Stimulated activated CD4-positive, alpha-beta T cell treated with anti-CD3 and anti-CD28 coated beads, Interleukin-1b, Interleukin-23, amount 100 ng/mL, for 1 hour (primary cell): ENCODE measurements at regions not wholly inside any gene's neighbourhood (a gene's known extent, or its start where the extent isn't known, plus 50 kb on each side); places are given as distances from the start of the nearest gene placed in this dataset.

ENCODE experiments used
- DNase-seq, 2 donors: peaks; one replicate each; pipeline ENCODE4 v3.0.0-alpha.2; 2020; ENCODE audit warnings: low read depth in 2 of 2

- DNase-seq, result no peak
These were observed 255.3 kb upstream of the CAMK1G start for GRCh38 chr1:209328196-209328595.

DNA sequence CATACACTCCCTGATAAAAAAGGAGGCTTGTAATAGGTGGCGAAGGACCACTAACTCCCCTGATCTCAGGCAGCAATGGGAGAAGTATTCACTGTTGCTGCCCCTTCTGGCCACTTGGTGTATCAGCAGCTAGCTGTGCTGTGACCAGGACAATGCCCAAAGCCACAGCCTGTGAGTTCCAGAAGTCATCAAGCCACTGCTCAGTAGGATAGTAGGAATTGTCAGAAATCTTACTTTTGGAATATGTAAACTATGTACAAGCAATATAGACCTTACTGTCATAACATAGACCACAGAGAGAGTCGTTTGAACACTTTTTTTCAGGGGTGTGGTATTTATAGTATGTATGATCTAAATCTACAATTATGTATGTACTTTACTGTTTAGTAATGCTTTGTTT lies 248.3 kb upstream of the CAMK1G start:
- DNase-seq, result peak in 1 of 2 donors; percentile 0

- DNase-seq, result no peak
These were observed 242.4 kb upstream of the CAMK1G start for GRCh38 chr1:209341146-209341545.

- no peak for DNase-seq
These were observed 241.7 kb upstream of the CAMK1G start for GRCh38 chr1:209341673-209342420.

DNA sequence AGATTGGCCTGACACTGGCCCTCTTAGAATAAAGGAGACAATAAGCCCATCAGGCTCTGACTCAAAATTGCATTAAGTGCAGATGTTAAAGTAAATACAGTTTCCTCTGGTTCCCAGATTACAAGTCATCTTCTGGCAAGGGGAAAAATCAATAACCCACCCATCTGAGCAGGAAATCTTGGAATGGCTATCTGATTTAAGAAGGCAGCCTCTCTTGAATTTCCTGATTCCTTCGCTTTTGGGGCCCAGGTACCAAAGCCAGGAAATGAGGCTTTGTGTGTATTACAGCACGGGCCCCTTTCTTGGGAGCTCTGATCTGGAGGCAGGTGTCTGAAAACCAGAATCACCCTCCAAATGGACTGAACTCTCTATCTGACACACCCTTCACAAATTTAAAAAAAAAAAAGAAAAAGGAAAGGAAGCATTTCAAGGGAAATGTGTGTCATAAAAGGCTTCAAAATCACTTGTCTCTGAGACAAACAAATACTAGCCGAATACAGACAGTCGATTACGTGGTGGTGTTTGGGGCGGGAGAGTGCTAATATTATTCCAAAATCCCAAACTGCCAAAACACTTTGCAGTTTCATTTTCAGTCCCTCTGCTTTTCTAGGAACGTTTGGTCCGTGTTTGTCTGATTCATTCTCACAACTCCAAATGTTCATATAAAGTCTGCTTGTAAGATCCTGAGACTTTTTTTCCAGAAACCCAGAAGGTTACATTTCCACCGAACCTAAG lies 240.9 kb upstream of the CAMK1G start:
- no peak for DNase-seq

DNA sequence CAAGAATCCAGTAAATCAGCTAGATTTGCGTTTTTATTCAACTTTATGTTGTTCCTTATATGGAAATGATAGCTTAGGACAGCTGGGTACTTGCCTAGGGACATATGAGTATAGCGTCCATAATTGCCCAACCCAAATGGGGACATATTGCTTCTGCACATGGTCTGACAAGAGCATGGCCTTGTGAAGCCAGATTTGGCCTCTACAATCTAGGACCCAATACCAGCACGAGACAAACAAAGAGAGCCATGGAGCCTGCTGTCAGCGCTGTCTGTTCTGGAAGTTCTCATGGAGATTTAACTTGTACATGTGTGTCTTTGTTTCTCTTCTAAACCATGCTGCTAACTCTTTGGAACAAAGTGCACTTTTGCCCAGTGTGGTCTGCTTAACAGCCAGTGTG lies 240.0 kb upstream of the CAMK1G start:
- DNase-seq, result no peak

DNA sequence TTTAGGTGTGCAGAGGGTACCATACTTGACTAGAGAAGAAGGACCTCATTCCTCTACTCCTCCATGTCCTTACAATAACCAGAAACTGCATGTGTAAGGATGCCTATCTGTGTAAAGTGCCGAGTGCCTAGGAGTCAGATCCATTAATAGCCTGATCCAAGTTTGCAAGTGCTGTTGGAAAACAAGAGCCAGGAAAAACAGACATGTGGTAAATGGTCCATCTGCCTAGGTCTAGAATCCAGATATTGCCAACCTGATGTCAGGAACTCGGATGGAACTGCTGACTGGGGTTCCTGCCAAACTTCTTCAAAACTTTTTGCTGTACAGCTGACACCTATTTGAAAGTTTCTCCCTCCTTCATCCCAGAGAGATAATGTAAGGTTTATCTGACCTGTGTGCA lies 239.4 kb upstream of the CAMK1G start:
- no peak for DNase-seq

GRCh38 chr1:209349363-209350308 lies 233.9 kb upstream of the CAMK1G start:
- DNase-seq, result no peak

GRCh38 chr1:209353053-209353452 lies 230.5 kb upstream of the CAMK1G start:
- DNase-seq, result no peak

DNA sequence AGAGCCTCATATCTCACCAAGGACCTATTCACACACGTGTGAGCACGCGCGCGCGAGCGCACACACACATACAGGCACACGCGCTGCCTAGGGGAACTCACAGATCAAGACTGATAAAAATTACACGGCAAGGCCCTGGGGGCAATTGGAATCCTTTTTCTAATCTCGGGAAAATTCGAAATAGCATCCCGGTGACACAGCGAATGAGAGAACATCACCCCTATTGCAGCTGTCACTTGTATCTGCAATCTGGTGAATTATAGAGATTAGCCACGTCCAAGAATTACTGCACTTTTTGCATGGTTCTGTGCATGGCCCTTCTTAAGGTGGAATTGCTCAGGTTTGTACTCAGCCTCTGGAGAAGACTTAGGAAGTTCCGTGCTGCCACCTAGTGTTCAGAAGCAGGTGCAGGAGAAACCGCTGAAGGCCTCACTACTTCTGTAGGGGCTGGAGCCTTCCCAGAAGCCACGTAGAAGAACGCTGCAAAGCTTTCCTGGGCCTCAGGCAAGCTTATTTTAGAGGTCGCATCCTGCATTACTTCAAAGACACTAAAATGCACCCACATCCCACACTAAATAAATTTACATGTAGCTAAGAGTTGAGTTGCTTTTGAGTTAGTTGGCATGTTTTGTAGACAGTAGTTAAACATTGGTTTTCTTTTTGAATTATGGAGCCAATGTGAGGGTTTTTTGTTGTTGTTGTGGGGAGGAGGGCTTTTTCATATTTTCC lies 229.2 kb upstream of the CAMK1G start:
- no peak for DNase-seq

DNA sequence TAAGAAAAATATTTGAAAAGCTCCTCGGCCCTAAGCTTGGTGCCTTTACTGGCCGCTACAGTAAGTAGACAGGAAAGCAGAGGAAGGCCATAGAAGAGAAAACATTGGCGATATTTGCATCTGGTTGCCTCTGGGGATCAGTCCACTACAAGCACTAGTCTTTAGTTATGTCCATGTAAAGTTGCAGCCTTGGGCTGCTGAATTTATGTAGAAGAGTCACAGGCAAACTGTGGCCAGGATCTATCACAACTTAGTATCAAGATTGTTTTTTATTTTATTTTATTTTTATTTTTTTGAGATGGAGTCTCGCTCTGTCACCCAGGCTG lies 228.7 kb upstream of the CAMK1G start:
- DNase-seq, result no peak

DNA sequence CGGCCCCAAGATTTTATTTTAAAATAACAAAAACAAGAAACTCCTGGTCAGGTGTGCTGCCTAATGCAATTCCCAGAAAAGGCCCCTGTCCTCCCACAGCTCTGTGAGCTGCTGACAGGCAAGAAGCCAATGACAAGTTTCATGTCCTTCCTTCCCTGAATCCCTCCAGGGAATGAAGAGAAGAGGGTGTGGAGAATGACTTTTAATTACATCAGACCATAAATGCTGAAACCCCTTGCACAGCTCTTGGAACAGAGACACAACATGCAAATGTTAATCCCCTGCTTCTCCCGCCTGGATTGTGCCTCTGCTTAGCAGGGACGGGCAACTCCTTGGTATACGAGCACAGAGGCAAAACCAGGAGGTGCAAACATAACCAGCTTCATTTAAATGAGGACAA lies 228.1 kb upstream of the CAMK1G start:
- no peak for DNase-seq

DNA sequence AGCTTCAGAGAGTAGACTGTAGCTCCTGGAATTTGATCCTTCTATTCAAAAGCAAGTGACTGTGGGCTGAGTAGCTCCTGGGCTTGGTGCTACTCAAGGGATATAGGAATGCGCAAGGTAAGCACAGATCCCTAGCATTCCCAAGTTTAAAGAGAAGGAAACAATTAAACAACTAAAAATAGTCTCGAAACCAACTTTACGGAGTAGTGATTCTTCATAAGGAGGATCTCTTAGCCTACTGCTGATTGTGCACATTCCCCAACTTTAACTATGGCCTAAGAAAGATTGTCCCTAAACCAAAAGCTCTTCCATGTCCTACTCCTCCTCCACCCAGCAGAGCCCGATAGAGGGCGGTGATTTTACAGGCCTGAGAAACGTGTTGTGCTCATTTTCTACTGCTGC lies 226.5 kb upstream of the CAMK1G start:
- no peak for DNase-seq

DNA sequence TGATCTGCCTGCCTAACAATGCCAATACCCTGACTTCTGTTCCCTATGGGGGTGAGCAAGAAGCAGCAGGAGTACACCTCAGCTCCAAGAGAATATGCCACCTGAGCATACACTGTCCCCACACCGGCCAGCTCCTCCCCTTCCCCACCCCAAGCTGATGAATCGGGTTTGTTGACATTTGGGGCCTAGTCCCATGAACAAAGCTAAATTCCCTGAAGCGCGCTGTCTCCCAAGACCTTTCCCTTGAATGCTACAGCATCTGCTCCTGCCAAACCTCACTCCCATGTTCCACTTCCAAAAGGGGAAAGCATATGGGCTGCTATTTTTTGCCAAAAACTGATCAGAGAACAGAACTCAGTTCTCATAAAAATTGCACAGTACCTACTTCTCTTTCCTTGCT lies 220.4 kb upstream of the CAMK1G start:
- DNase-seq, result no peak

GRCh38 chr1:209364716-209365115 lies 218.8 kb upstream of the CAMK1G start:
- no peak for DNase-seq

DNA sequence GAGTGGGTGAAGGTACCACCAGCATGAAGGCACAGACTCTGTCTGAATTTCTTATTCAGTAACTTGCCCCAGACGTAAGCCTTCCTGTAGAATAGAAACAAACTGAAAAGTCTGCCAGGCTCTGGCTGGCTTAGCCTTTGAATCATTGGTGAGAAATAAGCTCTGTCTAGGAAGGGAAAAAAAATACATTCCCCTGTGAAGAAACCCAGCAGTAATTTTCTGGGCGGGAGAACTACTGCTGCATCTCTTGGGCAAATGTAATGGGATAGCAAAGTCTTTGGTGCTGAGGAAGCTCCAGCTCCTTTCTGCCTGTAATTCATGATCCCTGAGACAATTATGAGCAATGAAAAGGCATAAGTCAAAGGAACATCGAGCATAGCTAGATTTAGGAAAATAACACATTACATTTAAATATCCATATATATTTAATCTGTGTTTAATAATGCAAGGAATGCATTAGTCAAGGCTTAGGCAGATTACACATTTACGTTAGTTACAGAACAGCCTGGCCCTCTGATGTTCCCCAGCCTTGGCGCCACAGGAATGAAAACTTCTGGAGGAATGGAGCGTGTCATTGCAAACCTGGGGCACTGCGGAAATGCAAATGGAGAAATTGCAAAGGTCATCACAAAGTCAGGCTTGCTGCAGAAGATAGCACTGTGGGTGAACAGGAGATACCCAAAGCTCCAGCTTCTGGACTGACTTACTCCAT lies 216.3 kb upstream of the CAMK1G start:
- no peak for DNase-seq

- DNase-seq, result no peak
These were observed 214.5 kb upstream of the CAMK1G start for GRCh38 chr1:209368864-209369598.

DNA sequence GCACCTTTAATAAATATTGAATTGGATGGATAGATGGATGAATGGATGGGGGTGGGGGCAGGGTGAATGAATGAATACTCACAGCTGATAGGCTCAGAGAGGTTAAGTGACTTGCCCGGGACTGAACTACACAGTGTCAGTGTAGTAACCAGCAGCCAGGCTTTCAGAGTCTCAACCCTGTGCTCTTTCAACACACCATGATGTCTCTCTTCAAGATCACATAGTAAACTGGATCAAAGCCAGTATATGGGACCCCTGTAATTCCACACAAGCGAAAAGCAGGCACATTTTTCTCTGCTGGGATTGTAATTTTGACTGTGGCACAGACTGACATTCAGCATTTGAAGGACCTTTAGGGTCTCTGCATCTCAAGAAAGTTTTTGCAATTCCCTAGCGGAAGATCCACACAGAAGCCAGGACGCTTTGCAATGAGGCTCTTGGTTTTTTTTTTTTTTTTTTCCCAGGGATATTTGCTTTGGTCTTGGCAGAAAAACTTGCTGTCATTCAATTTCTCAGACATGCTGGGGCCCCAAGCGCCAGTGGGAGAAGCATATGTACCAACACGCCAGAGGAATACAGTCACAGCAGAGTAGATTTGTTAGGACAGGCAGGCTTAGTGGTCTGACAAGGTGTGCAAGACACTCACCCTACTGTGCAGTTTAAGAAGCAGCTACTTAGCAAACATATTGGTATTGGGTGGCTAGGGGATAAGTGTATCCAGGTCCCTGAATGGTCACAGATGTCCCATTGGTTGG lies 213.1 kb upstream of the CAMK1G start:
- no peak for DNase-seq

DNA sequence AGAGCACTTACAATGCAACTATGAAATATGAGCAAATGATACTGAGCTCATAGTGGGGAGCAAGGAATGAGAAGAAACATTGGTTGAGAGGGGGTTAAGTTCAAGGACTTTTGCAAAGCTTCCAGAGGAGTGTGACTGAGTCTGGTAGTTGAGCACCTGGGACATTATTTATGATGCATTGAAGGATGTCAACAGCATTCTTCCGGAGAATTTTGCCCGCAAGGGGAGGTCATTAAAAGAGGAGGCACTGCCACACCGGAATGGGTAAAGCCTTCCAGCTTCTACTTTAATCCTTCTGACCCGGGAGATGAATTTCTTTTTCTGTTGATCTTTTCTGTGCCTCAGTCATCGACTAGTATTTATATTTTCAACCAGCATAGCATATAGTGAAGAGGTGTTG lies 208.4 kb upstream of the CAMK1G start:
- no peak for DNase-seq
